WI38 (cell line): ENCODE measurements at regions not wholly inside any gene's neighbourhood (a gene's known extent, or its start where the extent isn't known, plus 50 kb on each side); places are given as distances from the start of the nearest gene placed in this dataset.

Experiments
- H3K4me3 ChIP-seq: 2 replicates; pipeline ENCODE4 v1.5.1; 2011; ENCODE audit warnings: low read depth, mild to moderate bottlenecking, control low read depth, low read length
- CTCF ChIP-seq: IDR thresholded peaks from 2 replicates; pipeline ENCODE4 v1.5.1; 2012; ENCODE audit warnings: low read depth, mild to moderate bottlenecking, control low read depth, low read length

GRCh38 chr7:25444991-25445390 lies 216.7 kb upstream of the NPVF start:
- no peak for TF ChIP-seq CTCF
- H3K4me3 ChIP-seq = no peak overlapping the region

- no peak for TF ChIP-seq CTCF
- no peak overlapping the region for H3K4me3 ChIP-seq
Observed at GRCh38 chr7:25448301-25448700, 220.0 kb upstream of the NPVF start.

GRCh38 chr7:25454020-25454419 lies 225.7 kb upstream of the NPVF start:
- no peak for TF ChIP-seq CTCF
- H3K4me3 ChIP-seq = no peak overlapping the region

- TF ChIP-seq CTCF = no peak
- no peak overlapping the region for H3K4me3 ChIP-seq
Observed at GRCh38 chr7:25454562-25455041, 226.3 kb upstream of the NPVF start.

- TF ChIP-seq CTCF = no peak
- no peak overlapping the region for H3K4me3 ChIP-seq
Observed at GRCh38 chr7:25455683-25456251, 227.5 kb upstream of the NPVF start.

GRCh38 chr7:25456467-25457171 lies 228.3 kb upstream of the NPVF start:
- TF ChIP-seq CTCF = no peak
- no peak overlapping the region for H3K4me3 ChIP-seq

GRCh38 chr7:25459057-25459456 lies 230.8 kb upstream of the NPVF start:
- H3K4me3 ChIP-seq = no peak overlapping the region
- TF ChIP-seq CTCF = no peak
